PC-3 (cell line): ENCODE measurements at regions not wholly inside any gene's neighbourhood (a gene's known extent, or its start where the extent isn't known, plus 50 kb on each side); places are given as distances from the start of the nearest gene placed in this dataset.

Experiments
- CTCF ChIP-seq: fragments of 300-600 bp; sonication (generic); conservative IDR thresholded peaks from 2 replicates; pipeline ENCODE4 v1.5.1; 2017; ENCODE audit warnings: antibody characterized with exemption, low read depth, mild to moderate bottlenecking, low read length
- EZH2phosphoT487 ChIP-seq: fragments of 300-600 bp; sonication (generic); IDR thresholded peaks from 2 replicates; pipeline ENCODE4 v1.6.1; 2018; ENCODE audit warnings: mild to moderate bottlenecking, antibody characterized with exemption, low read length, borderline replicate concordance

GRCh38 chr4:66062044-66062443 lies 391.8 kb upstream of the EPHA5 start:
- no peak for TF ChIP-seq CTCF
- TF ChIP-seq EZH2phosphoT487: no peak
